ENCODE measurements at regions not wholly inside any gene's neighbourhood (a gene's known extent, or its start where the extent isn't known, plus 50 kb on each side); places are given as distances from the start of the nearest gene placed in this dataset.

GRCh38 chr4:27088491-27088890 is 227.8 kb downstream of the STIM2 start:
- no peak overlapping the region for H3K9ac ChIP-seq (ENCODE audit: insufficient read length, low read depth)
- no peaks in the 10 kb centered on the region for H3K36me3 ChIP-seq (ENCODE audit: insufficient read depth, insufficient read length, low read length)
- no peak for DNase-seq (ENCODE audit: low read depth, low spot score)
- TF ChIP-seq SUZ12 (IDR thresholded peaks at IDR 0.05; ENCODE audit: extremely low read depth, insufficient read depth, insufficient read length) (no peak), YY1 (IDR thresholded peaks at IDR 0.05; ENCODE audit: insufficient read depth, insufficient read length) (no peak), ZNF274 (IDR thresholded peaks at IDR 0.05; ENCODE audit: low read depth, low read length) (no peak)
- no peaks in the 10 kb centered on the region for H3K9me3 ChIP-seq (ENCODE audit: insufficient read depth, low read length)
- no peaks in the 10 kb centered on the region for H3K4me1 ChIP-seq (ENCODE audit: insufficient read depth, insufficient read length)
- H3K4me3 ChIP-seq (ENCODE audit: insufficient read length, low read depth), result no peak overlapping the region
- H3K27me3 ChIP-seq (ENCODE audit: insufficient read depth, insufficient read length), result no peaks in the 10 kb centered on the region

- no peaks in the 10 kb centered on the region for H3K4me1 ChIP-seq (ENCODE audit: insufficient read depth, insufficient read length)
Observed at GRCh38 chr4:27089186-27089585, 228.5 kb downstream of the STIM2 start.

GRCh38 chr4:27090406-27090805 is 229.8 kb downstream of the STIM2 start:
- Histone ChIP-seq H3K27me3 (ENCODE audit: insufficient read depth, insufficient read length) (no peaks in the 10 kb centered on the region), H3K4me1 (ENCODE audit: insufficient read depth, insufficient read length) (no peaks in the 10 kb centered on the region), H3K9ac (ENCODE audit: insufficient read length, low read depth) (no peak overlapping the region), H3K36me3 (ENCODE audit: insufficient read depth, insufficient read length, low read length) (no peaks in the 10 kb centered on the region), H3K9me3 (ENCODE audit: insufficient read depth, low read length) (no peaks in the 10 kb centered on the region), H3K4me3 (ENCODE audit: insufficient read length, low read depth) (no peak overlapping the region)
- no peak for DNase-seq (ENCODE audit: low read depth, low spot score)
- TF ChIP-seq YY1 (IDR thresholded peaks at IDR 0.05; ENCODE audit: insufficient read depth, insufficient read length) (no peak), ZNF274 (IDR thresholded peaks at IDR 0.05; ENCODE audit: low read depth, low read length) (no peak), SUZ12 (IDR thresholded peaks at IDR 0.05; ENCODE audit: extremely low read depth, insufficient read depth, insufficient read length) (no peak)

More at GRCh38 chr4:27089186-27089585, 228.5 kb downstream of the STIM2 start:
- TF ChIP-seq YY1 (IDR thresholded peaks at IDR 0.05; ENCODE audit: insufficient read depth, insufficient read length), result no peak
- no peak for TF ChIP-seq ZNF274 (IDR thresholded peaks at IDR 0.05; ENCODE audit: low read depth, low read length)
- TF ChIP-seq SUZ12 (IDR thresholded peaks at IDR 0.05; ENCODE audit: extremely low read depth, insufficient read depth, insufficient read length), result no peak
- no peak for DNase-seq (ENCODE audit: low read depth, low spot score)
- Histone ChIP-seq H3K9me3 (ENCODE audit: insufficient read depth, low read length) (no peaks in the 10 kb centered on the region), H3K4me3 (ENCODE audit: insufficient read length, low read depth) (no peak overlapping the region), H3K27me3 (ENCODE audit: insufficient read depth, insufficient read length) (no peaks in the 10 kb centered on the region), H3K36me3 (ENCODE audit: insufficient read depth, insufficient read length, low read length) (no peaks in the 10 kb centered on the region), H3K9ac (ENCODE audit: insufficient read length, low read depth) (no peak overlapping the region)

GRCh38 chr4:27094224-27094623 is 233.6 kb downstream of the STIM2 start:
- no peaks in the 10 kb centered on the region for H3K4me1 ChIP-seq (ENCODE audit: insufficient read depth, insufficient read length)
- no peak for DNase-seq (ENCODE audit: low read depth, low spot score)
- no peaks in the 10 kb centered on the region for H3K27me3 ChIP-seq (ENCODE audit: insufficient read depth, insufficient read length)
- H3K36me3 ChIP-seq (ENCODE audit: insufficient read depth, insufficient read length, low read length), result no peaks in the 10 kb centered on the region
- H3K9ac ChIP-seq (ENCODE audit: insufficient read length, low read depth), result no peak overlapping the region
- H3K4me3 ChIP-seq (ENCODE audit: insufficient read length, low read depth), result no peak overlapping the region
- TF ChIP-seq SUZ12 (IDR thresholded peaks at IDR 0.05; ENCODE audit: extremely low read depth, insufficient read depth, insufficient read length), result no peak
- TF ChIP-seq YY1 (IDR thresholded peaks at IDR 0.05; ENCODE audit: insufficient read depth, insufficient read length), result no peak
- TF ChIP-seq ZNF274 (IDR thresholded peaks at IDR 0.05; ENCODE audit: low read depth, low read length), result no peak
- H3K9me3 ChIP-seq (ENCODE audit: insufficient read depth, low read length), result no peaks in the 10 kb centered on the region

GRCh38 chr4:27094783-27095182 is 234.1 kb downstream of the STIM2 start:
- DNase-seq (ENCODE audit: low read depth, low spot score), result no peak
- no peaks in the 10 kb centered on the region for H3K36me3 ChIP-seq (ENCODE audit: insufficient read depth, insufficient read length, low read length)
- H3K27me3 ChIP-seq (ENCODE audit: insufficient read depth, insufficient read length), result no peaks in the 10 kb centered on the region
- no peaks in the 10 kb centered on the region for H3K4me1 ChIP-seq (ENCODE audit: insufficient read depth, insufficient read length)
- no peak for TF ChIP-seq SUZ12 (IDR thresholded peaks at IDR 0.05; ENCODE audit: extremely low read depth, insufficient read depth, insufficient read length)
- no peak for TF ChIP-seq ZNF274 (IDR thresholded peaks at IDR 0.05; ENCODE audit: low read depth, low read length)
- TF ChIP-seq YY1 (IDR thresholded peaks at IDR 0.05; ENCODE audit: insufficient read depth, insufficient read length), result no peak
- no peak overlapping the region for H3K9ac ChIP-seq (ENCODE audit: insufficient read length, low read depth)
- H3K9me3 ChIP-seq (ENCODE audit: insufficient read depth, low read length), result no peaks in the 10 kb centered on the region
- no peak overlapping the region for H3K4me3 ChIP-seq (ENCODE audit: insufficient read length, low read depth)

GRCh38 chr4:27096142-27096824 is 235.6 kb downstream of the STIM2 start:
- Histone ChIP-seq H3K27me3 (ENCODE audit: insufficient read depth, insufficient read length) (no peaks in the 10 kb centered on the region), H3K4me3 (ENCODE audit: insufficient read length, low read depth) (no peak overlapping the region), H3K9ac (ENCODE audit: insufficient read length, low read depth) (no peak overlapping the region), H3K9me3 (ENCODE audit: insufficient read depth, low read length) (no peaks in the 10 kb centered on the region), H3K36me3 (ENCODE audit: insufficient read depth, insufficient read length, low read length) (no peaks in the 10 kb centered on the region), H3K4me1 (ENCODE audit: insufficient read depth, insufficient read length) (no peaks in the 10 kb centered on the region)
- TF ChIP-seq SUZ12 (IDR thresholded peaks at IDR 0.05; ENCODE audit: extremely low read depth, insufficient read depth, insufficient read length) (no peak), ZNF274 (IDR thresholded peaks at IDR 0.05; ENCODE audit: low read depth, low read length) (no peak), YY1 (IDR thresholded peaks at IDR 0.05; ENCODE audit: insufficient read depth, insufficient read length) (no peak)
- DNase-seq (ENCODE audit: low read depth, low spot score), result no peak

GRCh38 chr4:27098034-27098433 is 237.4 kb downstream of the STIM2 start:
- TF ChIP-seq ZNF274 (IDR thresholded peaks at IDR 0.05; ENCODE audit: low read depth, low read length), result no peak
- TF ChIP-seq YY1 (IDR thresholded peaks at IDR 0.05; ENCODE audit: insufficient read depth, insufficient read length), result no peak
- H3K9me3 ChIP-seq (ENCODE audit: insufficient read depth, low read length), result no peaks in the 10 kb centered on the region
- H3K27me3 ChIP-seq (ENCODE audit: insufficient read depth, insufficient read length), result no peaks in the 10 kb centered on the region
- H3K36me3 ChIP-seq (ENCODE audit: insufficient read depth, insufficient read length, low read length), result no peaks in the 10 kb centered on the region
- H3K9ac ChIP-seq (ENCODE audit: insufficient read length, low read depth), result no peak overlapping the region
- DNase-seq (ENCODE audit: low read depth, low spot score), result no peak
- no peaks in the 10 kb centered on the region for H3K4me1 ChIP-seq (ENCODE audit: insufficient read depth, insufficient read length)
- H3K4me3 ChIP-seq (ENCODE audit: insufficient read length, low read depth), result no peak overlapping the region

Measured in NT2/D1 (cell line).